GM10266 (cell line): ENCODE measurements at regions not wholly inside any gene's neighbourhood (a gene's known extent, or its start where the extent isn't known, plus 50 kb on each side); places are given as distances from the start of the nearest gene placed in this dataset.

Experiments used
- DNase-seq: peaks from one replicate; pipeline ENCODE4 v3.0.0; 2012; ENCODE audit errors: extremely low spot score
- TF ChIP-seq, protein P1 (sequence below): IDR thresholded peaks from 2 replicates; pipeline ENCODE4 v1.5.1; 2012; ENCODE audit warnings: mild to moderate bottlenecking, low read depth; ENCODE audit not compliant: control insufficient read depth, insufficient read depth; ENCODE audit errors: missing control alignments

DNA sequence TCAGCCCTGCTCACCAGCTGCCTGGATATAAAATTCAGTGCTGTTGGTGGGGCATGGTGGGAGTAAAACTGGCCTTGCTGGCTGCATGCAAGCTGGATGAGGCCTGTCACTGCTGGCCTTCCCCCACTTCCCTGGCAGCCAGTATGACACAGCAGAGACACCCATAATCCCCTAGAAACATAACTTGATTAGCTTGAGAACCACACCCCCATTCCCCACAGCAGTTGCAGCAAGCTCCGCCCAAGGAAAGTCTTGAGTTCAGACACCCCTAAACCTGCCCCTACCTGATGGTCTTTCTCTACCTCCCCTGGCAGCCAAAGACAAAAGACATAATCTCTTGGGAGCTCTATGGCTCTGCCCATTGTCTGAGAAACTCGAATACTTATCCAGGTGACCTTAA lies 405.1 kb upstream of the NECTIN3 start:
- TF ChIP-seq, protein P1, sequence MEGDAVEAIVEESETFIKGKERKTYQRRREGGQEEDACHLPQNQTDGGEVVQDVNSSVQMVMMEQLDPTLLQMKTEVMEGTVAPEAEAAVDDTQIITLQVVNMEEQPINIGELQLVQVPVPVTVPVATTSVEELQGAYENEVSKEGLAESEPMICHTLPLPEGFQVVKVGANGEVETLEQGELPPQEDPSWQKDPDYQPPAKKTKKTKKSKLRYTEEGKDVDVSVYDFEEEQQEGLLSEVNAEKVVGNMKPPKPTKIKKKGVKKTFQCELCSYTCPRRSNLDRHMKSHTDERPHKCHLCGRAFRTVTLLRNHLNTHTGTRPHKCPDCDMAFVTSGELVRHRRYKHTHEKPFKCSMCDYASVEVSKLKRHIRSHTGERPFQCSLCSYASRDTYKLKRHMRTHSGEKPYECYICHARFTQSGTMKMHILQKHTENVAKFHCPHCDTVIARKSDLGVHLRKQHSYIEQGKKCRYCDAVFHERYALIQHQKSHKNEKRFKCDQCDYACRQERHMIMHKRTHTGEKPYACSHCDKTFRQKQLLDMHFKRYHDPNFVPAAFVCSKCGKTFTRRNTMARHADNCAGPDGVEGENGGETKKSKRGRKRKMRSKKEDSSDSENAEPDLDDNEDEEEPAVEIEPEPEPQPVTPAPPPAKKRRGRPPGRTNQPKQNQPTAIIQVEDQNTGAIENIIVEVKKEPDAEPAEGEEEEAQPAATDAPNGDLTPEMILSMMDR: no peak
- DNase-seq: no peak

DNA sequence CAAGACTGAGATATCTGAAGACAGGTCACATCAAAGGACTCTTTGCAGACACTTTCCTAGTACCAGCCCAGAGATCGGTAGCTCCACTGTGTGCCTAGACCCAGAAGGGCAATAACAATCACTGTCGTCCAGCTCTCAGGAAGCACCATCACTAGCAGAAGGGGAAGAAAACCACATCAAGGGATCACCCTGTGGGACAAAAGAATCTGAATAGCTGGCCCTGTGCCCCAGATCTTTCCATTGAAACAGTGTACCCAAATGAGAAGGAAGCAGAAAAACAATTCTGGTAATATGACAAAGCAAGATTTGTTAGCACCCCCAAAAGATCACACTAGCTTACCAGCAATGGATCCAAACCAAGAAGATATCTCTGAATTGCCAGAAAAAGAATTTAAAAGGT lies 404.4 kb upstream of the NECTIN3 start:
- TF ChIP-seq, protein P1: no peak
- no peak for DNase-seq

DNA sequence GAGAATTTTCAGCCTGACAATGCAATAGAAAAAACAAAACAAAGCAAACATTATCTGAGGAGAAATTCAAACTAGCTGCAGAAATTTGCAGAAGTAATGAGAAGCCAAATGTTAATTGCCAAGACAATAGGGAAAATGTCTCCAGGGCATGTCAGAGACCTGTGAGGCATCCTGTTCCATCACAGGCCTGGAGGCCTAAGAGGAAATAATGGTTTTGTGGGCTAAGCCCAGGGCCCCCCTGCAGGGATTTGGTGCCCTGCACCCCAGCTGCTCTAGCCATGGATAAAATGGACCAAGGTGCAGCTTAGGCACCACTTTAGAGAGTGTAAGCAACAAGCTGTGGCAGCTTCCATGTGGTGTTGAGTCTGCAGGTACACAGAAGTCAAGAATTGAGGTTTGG lies 401.2 kb upstream of the NECTIN3 start:
- no peak for DNase-seq
- TF ChIP-seq, protein P1: no peak

DNA sequence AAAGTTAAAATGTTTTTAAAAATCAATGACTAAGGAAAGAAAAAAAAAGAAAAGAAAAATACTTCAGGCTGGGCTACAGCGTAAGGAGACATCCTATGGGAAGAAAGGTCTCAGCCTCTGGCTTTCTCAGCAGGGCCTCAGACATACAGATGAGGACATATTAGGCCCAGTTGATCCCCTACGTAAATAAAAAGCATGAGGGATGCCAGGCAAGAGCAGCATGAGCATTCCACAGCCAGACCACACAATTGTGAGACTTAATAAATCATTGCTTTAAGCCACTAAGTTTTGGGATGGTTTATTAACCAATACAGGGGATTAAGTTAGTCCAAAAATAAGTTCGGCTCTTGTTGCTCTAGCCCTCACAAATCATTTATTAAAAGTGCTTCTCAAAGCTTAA lies 394.1 kb upstream of the NECTIN3 start:
- TF ChIP-seq, protein P1: no peak
- DNase-seq: no peak

DNA sequence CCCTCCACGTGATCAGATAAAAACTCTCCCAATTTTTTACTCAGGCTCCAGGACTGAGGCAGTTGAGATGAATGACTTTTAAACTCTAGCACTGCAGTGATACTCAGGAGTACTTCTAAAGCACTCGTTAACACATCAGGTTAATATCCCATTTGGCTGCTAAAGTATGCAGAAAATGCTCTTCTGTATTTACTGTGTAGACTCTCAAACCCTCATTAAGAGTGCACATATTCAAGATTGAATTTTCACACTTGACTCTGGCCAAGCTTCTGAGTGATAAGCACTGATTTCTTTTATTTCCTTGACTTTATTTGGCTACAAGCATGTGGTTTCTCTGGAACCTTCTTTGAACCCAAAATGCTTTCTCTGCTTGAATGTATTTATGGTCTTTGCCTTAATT lies 392.3 kb upstream of the NECTIN3 start:
- no peak for DNase-seq
- TF ChIP-seq, protein P1: no peak

DNA sequence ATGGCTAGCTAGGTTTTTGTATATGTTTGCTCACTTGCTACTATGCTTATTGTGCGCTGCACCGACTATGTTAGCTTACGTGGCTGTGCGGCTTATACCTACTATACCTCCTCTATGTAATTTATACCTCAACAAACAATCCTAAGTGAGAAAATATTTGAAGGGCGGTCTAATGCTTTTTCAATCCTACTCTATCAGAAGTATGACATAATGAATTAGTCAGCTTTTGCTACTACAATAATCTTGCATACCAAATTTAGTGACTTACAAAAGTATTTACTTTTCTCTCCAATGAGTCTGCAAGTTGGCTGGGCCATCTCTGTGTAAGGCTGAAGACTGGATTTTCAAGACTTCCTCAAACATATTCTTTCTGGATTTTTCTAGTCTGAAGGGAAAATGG lies 391.2 kb upstream of the NECTIN3 start:
- TF ChIP-seq, protein P1: no peak
- DNase-seq: no peak

DNA sequence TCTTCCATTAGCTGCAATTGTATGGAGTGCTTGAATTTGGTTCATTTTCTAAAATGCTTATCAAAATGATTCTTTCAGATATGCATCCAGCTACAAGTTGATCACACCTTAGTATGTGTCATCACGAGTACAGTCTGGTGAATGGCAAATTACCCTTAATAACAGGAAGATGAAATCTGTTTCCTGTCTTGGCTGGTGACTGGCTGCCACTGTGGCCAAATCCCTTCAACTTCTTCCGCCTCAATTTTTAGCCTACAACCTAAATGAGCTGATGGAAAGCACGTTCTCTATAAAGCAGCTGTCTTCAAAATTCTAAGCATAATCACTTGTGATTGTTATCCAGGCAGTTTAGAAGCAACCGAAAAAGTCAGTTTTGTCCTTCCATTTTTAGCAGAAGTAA lies 387.1 kb upstream of the NECTIN3 start:
- TF ChIP-seq, protein P1: no peak
- no peak for DNase-seq

DNA sequence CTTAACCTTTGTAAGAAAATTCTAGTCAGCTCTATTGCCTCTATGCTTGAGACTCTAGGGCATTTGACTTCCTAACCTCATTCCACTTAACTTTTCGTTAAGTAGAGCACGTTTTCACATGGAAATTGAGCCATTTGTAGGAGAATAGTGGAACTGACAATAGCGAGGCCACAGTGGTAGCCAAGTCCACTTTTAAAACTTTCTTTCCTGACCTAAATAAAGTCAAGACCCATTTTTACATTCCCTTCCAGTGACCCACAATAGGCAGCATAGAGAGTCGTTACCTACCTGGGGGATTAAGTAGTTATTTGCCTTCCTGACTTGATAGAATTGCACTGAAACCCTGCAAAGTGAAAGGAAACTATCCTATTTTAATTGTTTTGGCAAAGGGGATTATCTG lies 386.0 kb upstream of the NECTIN3 start:
- DNase-seq: no peak
- TF ChIP-seq, protein P1: no peak
